GM18517 (cell line): ENCODE measurements at regions not wholly inside any gene's neighbourhood (a gene's known extent, or its start where the extent isn't known, plus 50 kb on each side); places are given as distances from the start of the nearest gene placed in this dataset.
"Not testable (repeated sequence)": the region's sequence is repeated elsewhere in the genome, so short reads cannot be mapped to it uniquely, and the experiment has no call there.

Experiments used
- ATAC-seq: cut with Tn5 transposase; IDR thresholded peaks from one replicate; pipeline ENCODE4 v1.9.1; 2021; ENCODE audit warnings: mild to moderate bottlenecking, moderate library complexity; ENCODE audit not compliant: unreplicated experiment

GRCh38 chr7:81839708-81840369 is 70.0 kb upstream of the HGF start:
- ATAC-seq = peak; percentile 94

- ATAC-seq = no peak
These were observed 63.6 kb upstream of the HGF start for GRCh38 chr7:81833401-81833800.

- ATAC-seq = no peak
These were observed 62.0 kb upstream of the HGF start for GRCh38 chr7:81831883-81832282.

GRCh38 chr7:81829511-81829910 is 59.7 kb upstream of the HGF start:
- ATAC-seq = not testable (repeated sequence)

GRCh38 chr7:81822811-81823210 is 53.0 kb upstream of the HGF start:
- no peak for ATAC-seq

GRCh38 chr7:81819861-81820260 is 50.0 kb upstream of the HGF start:
- ATAC-seq = no peak
